Lower leg skin (tissue), 4 donors: ENCODE measurements at regions not wholly inside any gene's neighbourhood (a gene's known extent, or its start where the extent isn't known, plus 50 kb on each side); places are given as distances from the start of the nearest gene placed in this dataset.

Source experiments
- DNase-seq, 2 donors: peaks; one replicate each; pipeline ENCODE4 v3.0.0-alpha.2; 2019; ENCODE audit warnings: low spot score in 2 of 2
- H3K4me3 ChIP-seq: fragments of 200-600 bp; sonication (generic); 2 replicates; pipeline ENCODE4 v1.5.1; 2017; ENCODE audit warnings: mild to moderate bottlenecking, low read depth; ENCODE audit not compliant: poor library complexity, severe bottlenecking
- POLR2A ChIP-seq, 2 donors: fragments of 450-650 bp; IDR thresholded peaks; one replicate each; pipeline ENCODE4 v1.6.1; 2016 to 2017; ENCODE audit warnings: antibody characterized with exemption in 2 of 2, mild to moderate bottlenecking in 1 of 2, moderate library complexity in 1 of 2
- WGBS, 2 donors: methylation state at CpG; one replicate each; pipeline ENCODE4 v1.1.5; 2018; 5-methylcytosine and 5-hydroxymethylcytosine counted together
- intact Hi-C: fragments of 100-400 bp; cut with DNase I; formaldehyde crosslinking; loops from one replicate; pipeline ENCODE4 v1.15.0; 2023; ENCODE audit warnings: low total_unique reads
- TF ChIP-seq, protein P1 (sequence below), 3 donors: fragments of 450-650 bp; IDR thresholded peaks; one replicate each; pipeline ENCODE4 v1.5.1; 2016; ENCODE audit warnings: antibody characterized with exemption in 3 of 3, mild to moderate bottlenecking in 3 of 3, moderate library complexity in 2 of 3

DNA sequence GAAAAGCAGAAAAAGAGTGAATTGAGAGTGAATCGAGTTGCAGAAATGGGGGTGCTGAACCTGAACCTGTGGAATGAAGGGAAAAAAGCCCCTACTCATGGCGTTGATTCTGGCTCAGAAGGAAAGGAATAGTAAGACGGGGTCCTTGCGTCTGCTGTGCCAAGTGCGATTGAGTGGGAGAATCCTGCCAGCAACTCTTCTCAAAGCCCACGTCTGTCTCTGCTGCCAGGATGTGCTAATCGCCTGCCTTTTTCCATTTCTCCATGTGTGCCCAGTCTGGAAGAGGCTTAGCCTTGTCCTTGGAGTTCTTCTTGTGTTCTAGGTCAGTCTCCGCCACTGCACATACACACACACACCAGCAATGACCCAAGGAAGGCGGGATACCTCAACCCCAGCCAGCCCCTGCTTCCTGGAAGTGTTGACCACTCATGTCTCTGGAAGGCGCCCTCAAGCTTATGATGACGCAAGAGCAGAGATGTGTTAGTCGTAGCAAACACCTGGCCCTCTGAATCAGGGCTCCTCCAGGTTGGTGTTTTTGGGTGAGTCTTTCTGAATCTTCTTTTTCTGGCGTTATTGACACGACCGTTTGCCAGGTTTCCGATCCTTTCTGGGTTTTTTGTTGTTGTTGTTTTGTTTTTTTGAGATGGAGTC is 262.4 kb upstream of the PROK2 start:
- H3K4me3 ChIP-seq, result no peak overlapping the region
- WGBS, 2 donors, result 88 to 96% methylated on average over 16 of the region's 16 CpGs
- no peak for DNase-seq
- TF ChIP-seq, protein P1, sequence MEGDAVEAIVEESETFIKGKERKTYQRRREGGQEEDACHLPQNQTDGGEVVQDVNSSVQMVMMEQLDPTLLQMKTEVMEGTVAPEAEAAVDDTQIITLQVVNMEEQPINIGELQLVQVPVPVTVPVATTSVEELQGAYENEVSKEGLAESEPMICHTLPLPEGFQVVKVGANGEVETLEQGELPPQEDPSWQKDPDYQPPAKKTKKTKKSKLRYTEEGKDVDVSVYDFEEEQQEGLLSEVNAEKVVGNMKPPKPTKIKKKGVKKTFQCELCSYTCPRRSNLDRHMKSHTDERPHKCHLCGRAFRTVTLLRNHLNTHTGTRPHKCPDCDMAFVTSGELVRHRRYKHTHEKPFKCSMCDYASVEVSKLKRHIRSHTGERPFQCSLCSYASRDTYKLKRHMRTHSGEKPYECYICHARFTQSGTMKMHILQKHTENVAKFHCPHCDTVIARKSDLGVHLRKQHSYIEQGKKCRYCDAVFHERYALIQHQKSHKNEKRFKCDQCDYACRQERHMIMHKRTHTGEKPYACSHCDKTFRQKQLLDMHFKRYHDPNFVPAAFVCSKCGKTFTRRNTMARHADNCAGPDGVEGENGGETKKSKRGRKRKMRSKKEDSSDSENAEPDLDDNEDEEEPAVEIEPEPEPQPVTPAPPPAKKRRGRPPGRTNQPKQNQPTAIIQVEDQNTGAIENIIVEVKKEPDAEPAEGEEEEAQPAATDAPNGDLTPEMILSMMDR (IDR thresholded peaks at IDR 0.05), result no peak
- no peak for TF ChIP-seq POLR2A (IDR thresholded peaks at IDR 0.05)
- intact Hi-C loops, result no loop called here

GRCh38 chr3:72044231-72044855 is 259.4 kb upstream of the PROK2 start:
- H3K4me3 ChIP-seq, result no peak overlapping the region
- WGBS, 2 donors, result 51 to 59% methylated on average over 7 of the region's 7 CpGs
- no peak for DNase-seq
- intact Hi-C loops, result no loop called here
- TF ChIP-seq, protein P1 (IDR thresholded peaks at IDR 0.05), result no peak
- TF ChIP-seq POLR2A (IDR thresholded peaks at IDR 0.05), result no peak

GRCh38 chr3:72043204-72044133 is 258.5 kb upstream of the PROK2 start:
- 72 to 84% methylated on average over 3 of the region's 3 CpGs for WGBS, 2 donors
- no peak overlapping the region for H3K4me3 ChIP-seq
- intact Hi-C loops, result no loop called here
- no peak for TF ChIP-seq POLR2A (IDR thresholded peaks at IDR 0.05)
- TF ChIP-seq, protein P1 (IDR thresholded peaks at IDR 0.05), result no peak
- no peak for DNase-seq

- DNase-seq, result no peak
- WGBS, 2 donors, result 82 to 93% methylated on average over 7 of the region's 7 CpGs
- no peak overlapping the region for H3K4me3 ChIP-seq
- TF ChIP-seq, protein P1 (IDR thresholded peaks at IDR 0.05), result no peak
- TF ChIP-seq POLR2A (IDR thresholded peaks at IDR 0.05), result no peak
- intact Hi-C loops, result no loop called here
These were observed 257.7 kb upstream of the PROK2 start for GRCh38 chr3:72042397-72043203.

DNA sequence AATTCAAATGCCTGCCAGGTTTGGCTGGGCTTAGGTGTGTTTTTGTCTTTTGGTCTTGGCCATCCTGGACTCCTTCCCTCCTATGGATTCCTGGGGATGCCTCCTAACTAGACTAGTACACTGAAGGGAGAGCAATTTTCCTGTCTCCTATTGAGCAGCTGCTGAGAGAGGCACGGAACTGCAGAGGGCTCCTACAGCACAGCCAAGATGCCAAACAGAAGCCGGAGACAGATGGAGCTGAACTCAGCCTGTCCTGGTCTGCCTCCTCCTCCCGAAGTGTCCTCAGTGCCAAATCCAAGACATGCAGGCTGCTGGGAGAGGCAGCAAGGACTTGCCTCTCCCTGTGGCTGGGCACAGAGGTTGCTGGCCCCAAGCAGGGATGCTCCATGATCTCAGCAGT is 256.6 kb upstream of the PROK2 start:
- intact Hi-C loops, result no loop called here
- no peak for DNase-seq
- WGBS, 2 donors, result 12 to 16% methylated on average over 3 of the region's 3 CpGs
- TF ChIP-seq POLR2A (IDR thresholded peaks at IDR 0.05), result no peak
- TF ChIP-seq, protein P1 (IDR thresholded peaks at IDR 0.05), result no peak
- H3K4me3 ChIP-seq, result no peak overlapping the region
